GM04503 (cell line): ENCODE measurements at regions not wholly inside any gene's neighbourhood (a gene's known extent, or its start where the extent isn't known, plus 50 kb on each side); places are given as distances from the start of the nearest gene placed in this dataset.
"Not testable (repeated sequence)": the region's sequence is repeated elsewhere in the genome, so short reads cannot be mapped to it uniquely, and the experiment has no call there.

Experiments
- DNase-seq: peaks from one replicate; pipeline ENCODE4 v3.0.0-alpha.2; 2012; ENCODE audit warnings: low read depth

- no peak for DNase-seq
Observed at GRCh38 chr17:49898366-49899190, 50.7 kb upstream of the TAC4 start.

DNA sequence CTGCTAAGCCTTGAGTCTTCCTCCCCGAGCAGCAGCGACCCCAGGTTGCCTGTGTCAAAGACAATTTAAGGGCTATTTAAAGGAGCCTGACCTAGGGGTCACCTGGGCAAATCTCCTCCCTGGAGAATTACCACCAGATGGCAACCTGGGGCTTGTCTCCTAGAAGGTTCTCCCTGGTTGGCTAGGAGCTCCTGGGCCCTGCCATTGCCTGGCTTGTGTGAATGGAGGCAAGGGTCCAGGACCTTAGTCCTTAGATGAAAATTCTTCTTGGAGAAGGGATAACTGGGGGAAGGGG is 51.3 kb upstream of the TAC4 start:
- DNase-seq: no peak

DNA sequence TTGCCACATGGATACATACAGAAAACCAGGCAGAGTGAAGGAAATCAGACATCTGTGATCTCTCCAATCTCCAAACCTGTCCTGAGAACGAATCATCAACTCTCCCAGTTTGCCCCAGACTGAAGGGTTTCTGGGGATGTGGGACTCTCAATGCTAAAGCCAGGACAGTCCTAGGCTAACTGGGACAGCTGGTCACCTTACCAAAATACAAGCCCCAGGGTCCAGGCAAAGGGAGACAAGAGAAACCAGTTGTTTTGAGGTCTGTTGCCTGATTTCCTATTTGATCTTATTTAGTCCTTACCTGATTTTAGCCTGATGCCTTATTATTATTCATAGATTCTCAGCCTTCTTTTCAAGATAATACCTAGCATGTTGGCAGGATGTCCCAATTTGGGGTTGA is 51.7 kb upstream of the TAC4 start:
- DNase-seq: no peak

DNA sequence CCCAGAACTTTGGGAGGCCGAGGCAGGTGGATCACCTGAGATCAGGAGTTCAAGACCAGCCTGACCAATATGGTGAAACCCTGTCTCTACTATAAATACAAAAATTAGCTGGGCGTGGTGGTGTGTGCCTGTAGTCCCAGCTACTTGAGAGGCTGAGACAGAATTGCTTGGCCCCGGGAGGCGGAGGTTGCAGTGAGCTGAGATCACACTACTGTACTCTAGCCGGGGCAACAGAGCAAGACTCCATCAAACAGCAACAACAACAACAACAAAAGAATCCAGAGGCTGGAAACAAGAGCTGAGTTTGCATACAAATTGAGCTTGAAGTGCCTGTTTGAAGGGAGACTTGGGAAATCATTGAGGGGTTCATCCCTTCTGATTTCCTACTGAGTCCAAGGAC is 52.9 kb upstream of the TAC4 start:
- DNase-seq: not testable (repeated sequence)

DNA sequence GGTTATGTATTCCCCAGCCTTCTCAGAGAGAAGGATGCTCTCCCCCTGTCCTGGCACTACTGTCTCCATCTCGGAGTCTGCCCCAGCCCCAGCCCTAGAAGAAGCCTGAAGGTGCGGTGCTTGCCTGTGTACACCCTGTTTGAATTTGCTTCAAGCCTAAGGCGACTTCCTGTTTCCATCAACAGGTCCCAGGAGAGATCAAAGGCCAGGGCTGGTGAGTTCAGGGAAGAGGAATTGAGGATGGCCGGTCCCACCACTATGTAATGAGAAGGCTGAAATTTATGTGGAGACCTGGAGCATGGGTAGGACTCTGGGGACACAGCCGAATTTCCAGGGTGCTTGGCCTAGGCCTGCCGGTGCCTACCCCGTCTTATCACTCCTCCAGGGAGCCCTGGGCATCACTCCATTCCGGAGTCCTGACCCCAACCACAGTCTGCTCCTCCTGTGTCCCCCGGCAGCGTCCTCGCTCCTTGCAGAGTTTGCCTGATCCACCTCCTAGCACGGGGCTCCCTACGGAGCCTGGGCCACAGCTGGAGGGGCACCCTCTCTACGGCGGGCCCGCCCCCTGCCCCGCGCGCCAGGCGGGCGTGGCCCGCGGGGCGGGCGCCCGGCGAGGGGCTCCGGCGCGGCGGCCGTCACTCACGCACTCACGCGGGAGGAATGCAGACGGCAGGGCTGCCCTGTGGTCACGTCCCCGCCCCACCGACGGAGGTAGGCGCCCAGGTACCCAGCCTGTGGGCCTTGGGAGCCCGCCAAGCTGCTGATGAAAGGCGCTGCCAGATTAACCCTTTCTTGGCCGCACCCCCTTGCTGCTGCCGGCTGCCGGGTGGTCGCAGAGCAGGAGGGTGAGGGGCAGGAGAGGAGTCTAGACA is 53.8 kb upstream of the TAC4 start:
- DNase-seq: no peak

GRCh38 chr17:49903523-49903922 is 55.7 kb upstream of the TAC4 start:
- DNase-seq: no peak

GRCh38 chr17:49904893-49905292 is 57.0 kb upstream of the TAC4 start:
- no peak for DNase-seq

DNA sequence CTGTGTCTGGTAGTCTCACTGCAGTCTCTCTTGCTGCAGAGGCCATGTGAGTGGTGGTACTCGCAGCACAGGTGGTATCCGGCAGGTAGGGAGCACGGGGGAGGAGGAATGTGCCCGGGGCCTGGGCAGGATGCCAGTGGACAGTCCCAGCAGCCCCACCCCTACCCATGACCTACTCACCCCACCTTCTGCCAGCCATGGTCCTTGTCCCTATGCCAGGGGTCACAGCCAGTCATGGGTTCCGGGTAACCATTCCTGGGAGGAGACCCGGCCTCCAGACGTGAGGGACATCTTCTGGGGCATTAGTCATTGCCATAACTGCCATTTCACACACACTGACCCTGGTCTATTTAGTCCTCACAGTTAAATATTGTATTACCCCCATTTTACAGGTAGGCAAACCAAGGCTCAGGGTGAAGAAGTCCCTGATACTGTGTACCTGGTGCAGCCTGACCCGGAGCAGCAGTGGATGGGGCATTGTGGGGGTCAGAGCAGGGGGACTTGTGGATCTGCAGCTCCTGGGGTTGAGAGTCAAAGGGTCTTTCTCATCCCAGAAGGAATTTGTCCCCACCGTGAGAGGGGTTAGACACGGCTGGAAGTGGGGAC is 58.8 kb upstream of the TAC4 start:
- no peak for DNase-seq

DNA sequence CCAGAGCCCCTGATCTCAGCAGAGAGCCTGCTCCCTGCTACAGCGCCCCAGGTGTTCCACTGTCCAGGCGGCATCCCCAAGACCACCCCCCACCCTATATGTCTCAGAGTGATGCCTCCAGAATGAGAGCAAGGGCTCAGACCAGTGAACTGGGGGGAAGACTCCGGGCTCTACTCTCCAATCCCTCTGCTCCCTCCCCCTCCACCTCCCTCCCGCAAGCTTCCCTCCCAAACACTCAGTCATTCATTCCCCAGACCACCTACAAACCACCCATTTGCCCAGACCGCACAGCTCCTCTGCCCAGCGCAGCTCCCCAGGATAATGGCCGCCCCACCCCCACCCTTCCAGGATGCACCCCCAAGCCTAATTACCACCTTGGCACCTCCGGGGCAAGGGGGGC is 59.4 kb upstream of the TAC4 start:
- no peak for DNase-seq

DNA sequence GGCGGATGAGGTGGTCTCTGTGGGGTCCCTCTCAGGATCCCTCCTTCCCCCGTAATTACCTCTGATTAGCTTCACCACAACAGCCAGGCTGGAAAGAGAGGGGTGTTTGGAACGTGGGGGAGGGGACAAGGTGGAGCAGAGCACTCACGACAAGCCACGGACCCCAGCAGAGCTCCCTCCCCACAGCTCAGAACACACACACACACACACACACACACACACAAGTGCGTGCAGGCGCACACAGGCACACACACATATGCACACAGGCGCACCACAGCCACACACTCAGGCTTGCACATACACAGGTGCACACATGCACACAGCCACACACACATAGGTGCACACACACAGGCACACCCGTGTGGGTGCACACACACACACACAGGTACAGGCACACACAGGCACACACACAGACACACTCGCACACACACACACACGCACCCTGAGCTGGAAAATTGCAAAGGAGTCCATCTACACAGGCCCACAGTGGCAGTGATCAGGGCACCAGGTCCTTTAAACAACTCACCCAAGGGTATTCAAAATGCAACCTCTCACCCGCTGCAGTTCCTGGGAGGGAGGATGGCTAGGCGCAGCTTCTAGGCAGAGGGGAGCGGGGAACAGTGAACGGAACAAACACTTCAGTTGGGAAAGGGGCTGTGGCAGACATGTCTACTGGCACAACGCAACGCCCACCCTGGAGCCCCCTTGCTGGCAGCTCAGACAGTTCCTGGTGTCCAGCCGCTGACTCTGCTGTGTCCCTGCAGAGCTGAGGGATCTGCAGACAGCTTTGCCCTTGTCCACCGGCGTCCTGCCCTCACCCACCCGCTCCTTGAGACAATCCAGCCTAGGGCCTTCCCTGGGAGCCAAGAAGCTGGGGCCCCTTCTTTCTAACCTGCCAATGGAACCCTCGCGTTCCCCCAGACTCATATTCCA is 59.9 kb upstream of the DLX4 start:
- DNase-seq: no peak

- DNase-seq: no peak
Observed at GRCh38 chr17:49910094-49910857, 58.7 kb upstream of the DLX4 start.

- DNase-seq: no peak
Observed at GRCh38 chr17:49910858-49911204, 58.2 kb upstream of the DLX4 start.

GRCh38 chr17:49911719-49912118 is 57.3 kb upstream of the DLX4 start:
- DNase-seq: no peak

GRCh38 chr17:49913226-49914095 is 55.5 kb upstream of the DLX4 start:
- DNase-seq: peak; percentile 11

- no peak for DNase-seq
Observed at GRCh38 chr17:49914096-49914490, 54.9 kb upstream of the DLX4 start.

GRCh38 chr17:49914664-49915063 is 54.3 kb upstream of the DLX4 start:
- DNase-seq: no peak

- DNase-seq: no peak
Observed at GRCh38 chr17:49915260-49915659, 53.7 kb upstream of the DLX4 start.

DNA sequence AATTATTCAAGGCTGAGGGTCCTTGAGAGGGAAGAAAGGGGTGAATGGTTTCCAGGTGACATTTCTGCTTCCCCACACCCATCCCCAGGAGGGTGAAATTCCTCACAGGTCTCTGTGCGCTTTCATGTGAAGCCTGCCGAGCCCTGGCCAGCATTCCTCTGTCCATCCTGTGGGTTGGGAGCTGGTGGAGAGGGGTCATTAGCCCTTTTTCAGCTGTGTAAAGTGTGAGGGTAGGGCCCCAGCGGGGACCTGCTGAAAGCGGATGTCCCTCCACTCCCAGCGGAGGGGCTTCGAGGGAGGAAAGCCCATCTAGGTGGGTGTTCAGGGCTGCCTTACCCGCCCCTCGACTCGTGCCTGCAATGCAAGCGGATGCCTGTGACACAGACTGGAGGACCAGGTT is 53.3 kb upstream of the DLX4 start:
- DNase-seq: no peak

DNA sequence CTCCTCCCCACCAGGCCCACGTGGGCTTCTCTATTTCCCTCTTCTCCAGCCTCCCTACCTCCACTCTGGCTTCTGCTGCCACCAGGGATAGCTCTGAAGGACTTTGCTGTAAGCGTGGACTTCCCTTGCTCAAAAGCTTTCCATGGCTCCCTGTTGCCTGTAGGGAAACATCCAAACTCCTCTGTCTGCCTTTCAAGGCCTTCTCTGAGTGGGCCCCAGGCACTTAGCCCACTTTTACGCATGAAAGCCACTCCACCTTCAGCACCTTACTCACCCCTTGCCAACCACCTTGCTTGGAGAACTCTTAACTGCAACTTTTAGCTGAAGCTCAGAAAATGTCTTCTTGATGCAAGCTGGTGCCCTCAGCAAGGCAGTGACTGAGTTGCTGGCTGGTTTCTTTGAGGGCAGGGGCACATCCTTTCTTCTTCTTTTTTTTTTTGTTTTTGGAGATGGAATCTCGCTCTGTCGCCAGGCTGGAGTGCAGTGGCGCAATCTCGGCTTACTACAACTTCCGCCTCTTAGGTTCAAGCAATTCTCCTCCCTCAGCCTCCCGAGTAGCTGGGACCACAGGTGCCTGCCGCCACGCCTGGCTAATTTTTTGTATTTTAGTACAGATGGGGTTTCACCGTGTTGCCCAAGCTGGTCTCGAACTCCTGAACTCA is 52.0 kb upstream of the DLX4 start:
- no peak for DNase-seq

DNA sequence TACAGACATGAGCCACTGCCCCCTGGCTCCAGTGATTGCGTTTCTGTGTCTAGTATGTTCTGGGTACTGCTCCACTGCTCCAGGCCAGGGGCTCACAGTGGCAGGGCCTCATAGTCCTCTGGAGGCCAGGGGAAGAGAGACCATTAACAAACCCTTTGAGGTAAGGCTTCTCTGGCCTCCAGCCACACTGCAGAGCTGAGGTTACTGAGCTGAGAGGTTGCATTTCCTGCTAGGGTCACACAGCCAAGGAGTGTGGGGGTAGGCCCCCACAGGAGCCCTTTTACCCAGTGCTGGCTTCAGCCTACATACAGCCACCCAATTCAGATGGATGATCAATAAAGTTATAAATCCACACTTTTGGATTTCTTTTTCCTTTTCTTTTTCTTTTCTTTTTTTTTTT is 50.4 kb upstream of the DLX4 start:
- DNase-seq: no peak
